Nephron progenitor cell (in vitro differentiated cells): ENCODE measurements at regions not wholly inside any gene's neighbourhood (a gene's known extent, or its start where the extent isn't known, plus 50 kb on each side); places are given as distances from the start of the nearest gene placed in this dataset.

Experiments used
- DNase-seq: peaks from one replicate; pipeline ENCODE4 v3.0.0; 2021
- H3K27ac Mint-ChIP-seq: 2 replicates; pipeline ENCODE4 v1.8.0; 2021; ENCODE audit warnings: mild to moderate bottlenecking, moderate library complexity, mixed read lengths
- H3K27me3 Mint-ChIP-seq: 2 replicates; pipeline ENCODE4 v1.8.0; 2021; ENCODE audit warnings: mild to moderate bottlenecking, low read depth, mixed read lengths; ENCODE audit not compliant: poor library complexity
- H3K36me3 Mint-ChIP-seq: 2 replicates; pipeline ENCODE4 v1.8.0; 2021; ENCODE audit warnings: low read depth, mixed read lengths
- H3K4me1 Mint-ChIP-seq: 2 replicates; pipeline ENCODE4 v1.8.0; 2021; ENCODE audit warnings: mixed read lengths
- H3K4me3 Mint-ChIP-seq: 2 replicates; pipeline ENCODE4 v1.8.0; 2021; ENCODE audit warnings: mild to moderate bottlenecking, moderate library complexity, mixed read lengths
- H3K9me3 Mint-ChIP-seq: 2 replicates; pipeline ENCODE4 v1.8.0; 2021; ENCODE audit warnings: mild to moderate bottlenecking, moderate library complexity, mixed read lengths
- TF ChIP-seq, protein P1 (sequence below): fragments of 200-600 bp; sonication (generic); IDR thresholded peaks from 2 replicates; pipeline ENCODE4 v1.5.0; 2021; ENCODE audit warnings: antibody characterized with exemption

DNA sequence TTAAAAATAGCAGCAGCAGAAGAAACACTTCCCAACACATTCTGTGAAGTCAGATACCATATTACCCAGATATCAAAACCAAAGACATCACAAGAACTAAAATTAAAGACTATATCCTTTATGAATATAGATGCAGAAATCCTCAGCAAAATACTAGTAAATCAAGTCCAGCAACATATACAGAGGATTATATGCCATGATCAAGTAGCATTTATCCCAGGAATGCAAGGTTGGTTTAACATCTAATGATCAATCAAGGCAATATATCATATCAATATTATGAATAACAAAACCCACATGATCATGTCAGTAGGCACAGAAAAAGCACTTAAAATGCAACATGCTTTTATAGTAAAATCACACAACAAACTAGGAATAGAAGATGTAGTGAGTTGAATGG lies 88.1 kb downstream of the RPS24 start:
- TF ChIP-seq, protein P1, sequence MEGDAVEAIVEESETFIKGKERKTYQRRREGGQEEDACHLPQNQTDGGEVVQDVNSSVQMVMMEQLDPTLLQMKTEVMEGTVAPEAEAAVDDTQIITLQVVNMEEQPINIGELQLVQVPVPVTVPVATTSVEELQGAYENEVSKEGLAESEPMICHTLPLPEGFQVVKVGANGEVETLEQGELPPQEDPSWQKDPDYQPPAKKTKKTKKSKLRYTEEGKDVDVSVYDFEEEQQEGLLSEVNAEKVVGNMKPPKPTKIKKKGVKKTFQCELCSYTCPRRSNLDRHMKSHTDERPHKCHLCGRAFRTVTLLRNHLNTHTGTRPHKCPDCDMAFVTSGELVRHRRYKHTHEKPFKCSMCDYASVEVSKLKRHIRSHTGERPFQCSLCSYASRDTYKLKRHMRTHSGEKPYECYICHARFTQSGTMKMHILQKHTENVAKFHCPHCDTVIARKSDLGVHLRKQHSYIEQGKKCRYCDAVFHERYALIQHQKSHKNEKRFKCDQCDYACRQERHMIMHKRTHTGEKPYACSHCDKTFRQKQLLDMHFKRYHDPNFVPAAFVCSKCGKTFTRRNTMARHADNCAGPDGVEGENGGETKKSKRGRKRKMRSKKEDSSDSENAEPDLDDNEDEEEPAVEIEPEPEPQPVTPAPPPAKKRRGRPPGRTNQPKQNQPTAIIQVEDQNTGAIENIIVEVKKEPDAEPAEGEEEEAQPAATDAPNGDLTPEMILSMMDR: no peak
- Mint-ChIP-seq H3K4me3 (no peak overlapping the region), H3K4me1 (peaks cover 35% of the 10 kb centered on the region), H3K9me3 (peaks cover 69% of the 10 kb centered on the region), H3K27me3 (peaks cover 4% of the 10 kb centered on the region), H3K36me3 (peaks cover 24% of the 10 kb centered on the region), H3K27ac (no peak overlapping the region)
- no peak for DNase-seq

DNA sequence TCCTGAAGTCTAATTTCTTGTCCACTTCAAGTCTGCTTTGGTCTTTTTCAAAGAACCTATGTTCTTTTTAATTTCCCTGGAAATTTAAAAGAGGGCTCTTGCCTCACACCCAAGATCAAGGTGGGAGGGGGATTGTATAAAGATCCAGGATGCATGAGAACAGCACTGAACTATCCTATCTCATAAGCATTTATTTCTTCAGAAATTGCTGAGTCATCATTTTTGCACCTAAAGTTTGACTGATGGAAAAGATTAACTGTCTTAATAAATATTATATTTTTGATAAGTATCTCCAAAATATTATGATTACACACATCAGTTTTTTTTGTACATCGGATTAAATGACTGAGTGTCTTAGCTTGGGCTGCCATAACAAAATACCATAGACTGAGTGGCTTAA lies 90.5 kb downstream of the RPS24 start:
- H3K4me1 Mint-ChIP-seq: peaks cover 11% of the 10 kb centered on the region

DNA sequence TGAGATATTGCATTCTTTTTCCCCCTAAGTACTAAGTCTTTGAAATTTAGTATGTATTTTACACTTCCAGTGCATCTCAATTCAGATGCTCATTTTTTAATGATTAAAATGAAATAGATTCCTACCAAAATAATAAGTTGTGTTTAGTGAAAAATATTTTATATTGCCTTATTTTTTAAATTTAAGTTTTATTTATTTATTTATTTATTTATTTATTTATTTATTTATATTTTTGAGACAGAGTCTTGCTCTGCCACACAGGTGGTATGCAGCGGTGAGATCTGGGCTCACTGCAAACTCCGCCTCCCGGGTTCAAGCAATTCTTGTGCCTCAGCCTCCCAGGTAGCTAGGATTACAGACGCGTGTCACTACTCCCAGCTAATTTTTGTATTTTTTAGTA lies 95.5 kb downstream of the RPS24 start:
- Mint-ChIP-seq H3K9me3 (peaks cover 17% of the 10 kb centered on the region), H3K36me3 (no peaks in the 10 kb centered on the region), H3K4me1 (peaks cover 11% of the 10 kb centered on the region), H3K27me3 (peaks cover 15% of the 10 kb centered on the region), H3K27ac (no peak overlapping the region), H3K4me3 (no peak overlapping the region)
- TF ChIP-seq, protein P1: no peak
- no peak for DNase-seq

More for the DNA sequence above, 90.5 kb downstream of the RPS24 start:
- Mint-ChIP-seq H3K36me3 (peaks cover 24% of the 10 kb centered on the region), H3K4me3 (no peak overlapping the region), H3K27ac (no peak overlapping the region), H3K27me3 (peaks cover 10% of the 10 kb centered on the region), H3K9me3 (peaks cover 64% of the 10 kb centered on the region)
- DNase-seq: no peak
- TF ChIP-seq, protein P1: no peak

- Mint-ChIP-seq H3K4me1 (peaks cover 11% of the 10 kb centered on the region), H3K9me3 (peaks cover 3% of the 10 kb centered on the region), H3K36me3 (no peaks in the 10 kb centered on the region), H3K4me3 (no peak overlapping the region), H3K27me3 (peaks cover 13% of the 10 kb centered on the region), H3K27ac (no peak overlapping the region)
- TF ChIP-seq, protein P1: no peak
- no peak for DNase-seq
Observed at GRCh38 chr10:78130966-78131710, 97.5 kb downstream of the RPS24 start.

- peaks cover 30% of the 10 kb centered on the region for H3K4me1 Mint-ChIP-seq
- H3K36me3 Mint-ChIP-seq: no peaks in the 10 kb centered on the region
- TF ChIP-seq, protein P1: no peak
- H3K27me3 Mint-ChIP-seq: peaks cover 4% of the 10 kb centered on the region
- no peak overlapping the region for H3K27ac Mint-ChIP-seq
- no peak overlapping the region for H3K4me3 Mint-ChIP-seq
- no peak for DNase-seq
- no peaks in the 10 kb centered on the region for H3K9me3 Mint-ChIP-seq
Observed at GRCh38 chr10:78134773-78135306, 101.2 kb downstream of the RPS24 start.

DNA sequence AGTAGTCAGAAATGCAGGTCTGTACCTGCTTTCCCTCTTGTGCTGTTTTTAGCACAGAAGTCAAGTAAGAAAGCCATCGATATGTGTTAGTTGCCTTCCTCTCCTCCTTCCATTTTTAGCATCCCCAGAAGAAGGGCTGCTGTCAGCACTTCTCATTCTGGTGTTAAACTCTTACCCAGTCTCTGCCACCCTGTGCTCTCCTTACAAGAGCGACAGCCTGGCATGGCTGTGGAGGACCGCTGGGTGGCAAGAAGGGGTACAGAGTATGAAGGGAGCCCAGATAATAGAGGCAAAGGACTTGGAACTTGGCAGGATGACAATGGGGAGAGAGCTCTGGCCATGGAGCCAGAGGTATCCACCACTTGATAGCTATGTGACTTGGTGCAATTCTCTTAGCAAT lies 103.5 kb downstream of the RPS24 start:
- Mint-ChIP-seq H3K4me3 (no peak overlapping the region), H3K4me1 (peaks cover 29% of the 10 kb centered on the region), H3K27ac (no peak overlapping the region), H3K36me3 (no peaks in the 10 kb centered on the region), H3K27me3 (no peaks in the 10 kb centered on the region), H3K9me3 (peaks cover 7% of the 10 kb centered on the region)
- no peak for DNase-seq
- TF ChIP-seq, protein P1: no peak
